ENCODE measurements at regions not wholly inside any gene's neighbourhood (a gene's known extent, or its start where the extent isn't known, plus 50 kb on each side); places are given as distances from the start of the nearest gene placed in this dataset.

GRCh38 chr21:26655460-26655859 is 82.4 kb upstream of the CYYR1 start:
- DNase-seq (ENCODE audit: low read depth, low spot score) = no peak

- no peak for DNase-seq (ENCODE audit: low read depth, low spot score)
Observed at GRCh38 chr21:26653430-26653829, 80.3 kb upstream of the CYYR1 start.

- DNase-seq (ENCODE audit: low read depth, low spot score) = no peak
Observed at GRCh38 chr21:26652854-26653253, 79.8 kb upstream of the CYYR1 start.

- DNase-seq (ENCODE audit: low read depth, low spot score) = no peak
Observed at GRCh38 chr21:26641062-26641461, 68.0 kb upstream of the CYYR1 start.

GRCh38 chr21:26637201-26637745 is 64.2 kb upstream of the CYYR1 start:
- no peak for DNase-seq (ENCODE audit: low read depth, low spot score)

GRCh38 chr21:26635681-26636080 is 62.6 kb upstream of the CYYR1 start:
- DNase-seq (ENCODE audit: low read depth, low spot score) = no peak

- no peak for DNase-seq (ENCODE audit: low read depth, low spot score)
Observed at GRCh38 chr21:26632691-26633090, 59.6 kb upstream of the CYYR1 start.

GRCh38 chr21:26626187-26626586 is 53.1 kb upstream of the CYYR1 start:
- DNase-seq (ENCODE audit: low read depth, low spot score) = no peak

GRCh38 chr21:26624983-26625519 is 52.0 kb upstream of the CYYR1 start:
- DNase-seq (ENCODE audit: low read depth, low spot score) = no peak
